GM23338 (cell line): ENCODE measurements at regions not wholly inside any gene's neighbourhood (a gene's known extent, or its start where the extent isn't known, plus 50 kb on each side); places are given as distances from the start of the nearest gene placed in this dataset.

ENCODE experiments used
- CREB1 ChIP-seq: fragments of 250-450 bp; sonication (Bioruptor Pico); IDR thresholded peaks from 2 replicates; pipeline ENCODE4 v1.5.0; 2020; ENCODE audit warnings: low read depth, mild to moderate bottlenecking, moderate library complexity
- CTCF ChIP-seq, 2 experiments: fragments of 200-600 bp in 1 of 2; sonication (generic) in 1 of 2; conservative IDR thresholded peaks; 2 replicates each; pipeline versions ENCODE4 v1.5.1 to v1.6.1; 2016 to 2017; ENCODE audit warnings: antibody characterized with exemption in 2 of 2, low read depth in 2 of 2, mild to moderate bottlenecking in 2 of 2, moderate library complexity in 1 of 2
- EZH2 ChIP-seq: fragments of 200-600 bp; sonication (generic); IDR thresholded peaks from one replicate; pipeline ENCODE4 v1.8.0; 2017; ENCODE audit warnings: antibody characterized with exemption, mild to moderate bottlenecking, low read depth; ENCODE audit not compliant: unreplicated experiment
- EZH2phosphoT487 ChIP-seq: fragments of 200-600 bp; sonication (generic); IDR thresholded peaks from one replicate; pipeline ENCODE4 v1.8.1; 2018; ENCODE audit warnings: antibody characterized with exemption; ENCODE audit not compliant: unreplicated experiment
- JUNB ChIP-seq: IDR thresholded peaks from one replicate; pipeline ENCODE4 v1.6.1; 2016; ENCODE audit warnings: antibody characterized with exemption; ENCODE audit not compliant: unreplicated experiment
- NANOG ChIP-seq: IDR thresholded peaks from 2 replicates; pipeline ENCODE4 v1.6.1; 2016; ENCODE audit warnings: antibody characterized with exemption, borderline replicate concordance
- POLR2AphosphoS5 ChIP-seq: IDR thresholded peaks from 2 replicates; pipeline ENCODE4 v1.6.1; 2016; ENCODE audit warnings: antibody characterized with exemption, low read depth
- REST ChIP-seq: IDR thresholded peaks from one replicate; pipeline ENCODE4 v1.6.1; 2018; ENCODE audit warnings: antibody characterized with exemption; ENCODE audit not compliant: unreplicated experiment

DNA sequence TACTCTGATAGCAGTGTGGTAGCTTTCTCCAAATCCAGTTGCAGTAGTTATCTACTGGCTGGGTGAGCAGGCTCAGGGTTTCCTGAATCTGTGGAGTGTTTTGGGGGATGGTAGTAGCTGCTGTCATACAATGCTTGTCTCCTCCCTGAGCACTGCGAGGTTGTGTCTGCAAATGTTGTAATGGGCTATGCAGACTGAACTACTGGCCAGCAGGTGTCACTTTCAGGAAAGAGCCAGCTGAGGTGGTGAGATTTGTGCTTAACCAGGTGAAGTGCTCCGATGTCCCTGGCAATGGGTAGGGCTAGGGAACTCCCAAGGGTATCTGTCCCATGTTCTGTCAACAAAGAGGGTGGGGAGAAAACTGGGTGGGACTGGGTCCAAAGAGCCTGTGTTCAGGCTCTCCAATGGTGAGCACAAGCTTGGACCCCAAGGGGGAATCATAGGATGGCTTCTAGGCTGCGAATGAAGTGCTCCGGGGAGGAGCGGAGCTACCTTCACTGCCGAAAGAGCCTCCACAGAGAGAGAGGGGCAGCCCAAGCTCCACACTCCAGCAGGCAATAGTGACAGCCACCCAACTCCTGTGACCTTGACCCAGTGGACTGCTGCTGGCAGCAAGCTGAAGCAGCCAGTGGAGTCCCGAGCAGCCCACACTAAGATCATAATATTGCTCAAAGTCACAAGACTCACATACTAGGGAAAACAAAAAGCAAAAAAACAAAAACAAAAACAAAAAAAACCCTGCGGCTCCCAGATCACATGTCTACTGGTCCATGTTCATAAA, 1324.0 kb upstream of the USP15 start:
- TF ChIP-seq CTCF (conservative IDR thresholded peaks at IDR 0.05; ENCODE audit: low read depth in 2 of 2) (peak; percentile 40 to 62), CREB1 (no peak), EZH2phosphoT487 (no peak), EZH2 (no peak), POLR2AphosphoS5 (no peak), REST (no peak), JUNB (no peak), NANOG (no peak)
